OCI-LY3 (cell line): ENCODE measurements at regions not wholly inside any gene's neighbourhood (a gene's known extent, or its start where the extent isn't known, plus 50 kb on each side); places are given as distances from the start of the nearest gene placed in this dataset.

Experiments
- EZH2phosphoT487 ChIP-seq: fragments of 200-600 bp; shearing (Covaris generic); IDR thresholded peaks from 2 replicates; pipeline ENCODE4 v1.6.1; 2018; ENCODE audit warnings: antibody characterized with exemption, mixed run types, low read depth
- TF ChIP-seq, protein P1 (sequence below): fragments of 200-600, 300-600 bp; sonication (generic); IDR thresholded peaks from 2 replicates; pipeline ENCODE4 v1.5.1; 2014; ENCODE audit warnings: antibody characterized with exemption, low read length, low read depth

DNA sequence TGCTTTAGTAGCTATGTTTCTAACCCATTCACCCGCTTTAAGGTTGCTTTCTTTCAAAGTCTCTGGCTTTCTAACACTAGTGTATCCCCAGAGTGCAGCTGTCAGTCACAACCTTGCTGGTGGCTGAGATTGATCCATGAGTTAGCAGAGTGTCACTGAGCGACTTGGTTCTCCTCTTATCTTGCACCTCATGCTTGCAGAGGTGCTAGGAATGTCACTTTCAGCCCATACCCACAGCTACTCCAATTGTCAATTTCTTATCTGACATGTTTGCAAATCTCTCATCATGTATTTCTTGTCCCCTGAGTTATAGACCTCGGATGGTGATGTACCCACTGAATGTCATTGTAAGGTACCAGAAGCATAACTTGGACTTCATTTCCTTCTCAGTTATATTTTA lies 1110.2 kb downstream of the GALC start:
- TF ChIP-seq, protein P1, sequence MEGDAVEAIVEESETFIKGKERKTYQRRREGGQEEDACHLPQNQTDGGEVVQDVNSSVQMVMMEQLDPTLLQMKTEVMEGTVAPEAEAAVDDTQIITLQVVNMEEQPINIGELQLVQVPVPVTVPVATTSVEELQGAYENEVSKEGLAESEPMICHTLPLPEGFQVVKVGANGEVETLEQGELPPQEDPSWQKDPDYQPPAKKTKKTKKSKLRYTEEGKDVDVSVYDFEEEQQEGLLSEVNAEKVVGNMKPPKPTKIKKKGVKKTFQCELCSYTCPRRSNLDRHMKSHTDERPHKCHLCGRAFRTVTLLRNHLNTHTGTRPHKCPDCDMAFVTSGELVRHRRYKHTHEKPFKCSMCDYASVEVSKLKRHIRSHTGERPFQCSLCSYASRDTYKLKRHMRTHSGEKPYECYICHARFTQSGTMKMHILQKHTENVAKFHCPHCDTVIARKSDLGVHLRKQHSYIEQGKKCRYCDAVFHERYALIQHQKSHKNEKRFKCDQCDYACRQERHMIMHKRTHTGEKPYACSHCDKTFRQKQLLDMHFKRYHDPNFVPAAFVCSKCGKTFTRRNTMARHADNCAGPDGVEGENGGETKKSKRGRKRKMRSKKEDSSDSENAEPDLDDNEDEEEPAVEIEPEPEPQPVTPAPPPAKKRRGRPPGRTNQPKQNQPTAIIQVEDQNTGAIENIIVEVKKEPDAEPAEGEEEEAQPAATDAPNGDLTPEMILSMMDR = no peak
- no peak for TF ChIP-seq EZH2phosphoT487
